ENCODE measurements at regions not wholly inside any gene's neighbourhood (a gene's known extent, or its start where the extent isn't known, plus 50 kb on each side); places are given as distances from the start of the nearest gene placed in this dataset.

DNA sequence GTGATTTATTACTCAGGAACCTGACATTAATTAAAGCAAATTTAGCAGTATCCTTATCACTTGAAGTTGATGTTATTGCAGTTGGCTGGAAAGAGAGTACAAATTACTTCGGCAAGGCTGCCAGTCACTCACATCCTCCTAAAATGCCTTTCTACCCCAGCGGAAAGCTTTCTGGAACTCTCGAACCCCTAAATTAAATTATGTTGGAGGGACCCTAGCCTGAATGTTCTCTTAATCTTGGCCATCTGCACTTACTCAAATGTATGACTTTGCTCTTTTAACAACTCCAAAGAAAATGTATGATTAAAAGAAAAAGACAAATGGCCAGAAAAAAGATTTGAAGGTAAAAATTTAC lies 242.6 kb upstream of the USP25 start:
- TF ChIP-seq POLR2AphosphoS5 (IDR thresholded peaks at IDR 0.05; ENCODE audit: borderline replicate concordance, low read depth, low read length) (no peak), EZH2 (IDR thresholded peaks at IDR 0.05) (no peak)

All from SK-N-MC (cell line).